ENCODE measurements at regions not wholly inside any gene's neighbourhood (a gene's known extent, or its start where the extent isn't known, plus 50 kb on each side); places are given as distances from the start of the nearest gene placed in this dataset.

DNA sequence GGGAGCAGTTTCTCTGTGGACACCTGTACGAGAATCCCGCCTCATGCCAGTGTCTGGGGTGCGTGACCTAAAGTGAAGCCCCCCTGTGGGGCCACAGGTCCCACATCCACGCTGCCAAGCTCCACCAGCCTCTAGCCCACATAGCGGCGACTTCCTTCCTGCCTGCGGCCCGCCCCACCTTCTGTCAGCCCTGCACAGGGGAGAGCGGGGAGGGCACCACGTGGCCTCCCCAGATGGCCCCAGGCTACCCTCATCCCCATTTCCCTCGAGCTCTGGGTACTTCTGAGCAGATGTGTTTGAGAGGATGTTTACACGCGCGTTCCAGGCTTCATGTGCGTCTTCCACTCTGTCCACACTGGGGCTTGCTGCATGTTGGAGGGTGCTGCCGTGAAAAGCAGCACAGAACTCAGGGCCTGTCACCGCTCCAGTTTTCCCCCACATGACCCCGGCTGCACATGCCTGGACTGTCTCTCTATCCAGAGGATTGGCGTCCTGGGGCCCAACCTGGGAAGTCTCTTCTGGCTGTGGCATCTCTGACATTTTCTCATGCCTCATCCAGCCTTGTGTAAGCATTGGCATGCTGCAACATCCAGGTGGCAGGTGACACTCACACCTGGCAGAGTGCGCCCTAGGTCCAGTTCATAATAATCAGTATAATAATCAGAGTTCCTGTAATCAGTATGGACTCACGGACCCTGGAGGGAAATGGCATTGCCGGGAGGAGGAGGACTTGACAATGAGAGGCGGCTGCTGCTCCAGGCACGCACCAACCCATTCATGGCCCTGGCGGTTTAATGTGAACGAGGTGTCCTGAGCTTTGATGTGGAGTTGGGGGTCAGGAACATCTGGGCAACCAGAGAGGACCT lies 146.3 kb upstream of the TWIST2 start:
- TF ChIP-seq YY1 (IDR thresholded peaks at IDR 0.05; ENCODE audit: insufficient read depth, insufficient read length) (no peak), SUZ12 (IDR thresholded peaks at IDR 0.05; ENCODE audit: extremely low read depth, insufficient read depth, insufficient read length) (no peak)

All from NT2/D1 (cell line).